Mammary epithelial cell (primary cell): ENCODE measurements at regions not wholly inside any gene's neighbourhood (a gene's known extent, or its start where the extent isn't known, plus 50 kb on each side); places are given as distances from the start of the nearest gene placed in this dataset.

Experiments
- EZH2 ChIP-seq: IDR thresholded peaks from 2 replicates; pipeline ENCODE4 v1.6.1; 2012; ENCODE audit warnings: low read length, inconsistent platforms, borderline replicate concordance
- TF ChIP-seq, protein P1 (sequence below), 2 donors: IDR thresholded peaks in 1 of 2; conservative IDR thresholded peaks in 1 of 2; 2 replicates each; pipeline ENCODE4 v1.5.1; 2011 to 2012; ENCODE audit warnings: inconsistent platforms in 2 of 2, low read length in 2 of 2, mild to moderate bottlenecking in 2 of 2, control low read depth in 1 of 2, low read depth in 1 of 2; ENCODE audit not compliant: insufficient read depth in 1 of 2; ENCODE audit errors: extremely low read depth in 1 of 2

DNA sequence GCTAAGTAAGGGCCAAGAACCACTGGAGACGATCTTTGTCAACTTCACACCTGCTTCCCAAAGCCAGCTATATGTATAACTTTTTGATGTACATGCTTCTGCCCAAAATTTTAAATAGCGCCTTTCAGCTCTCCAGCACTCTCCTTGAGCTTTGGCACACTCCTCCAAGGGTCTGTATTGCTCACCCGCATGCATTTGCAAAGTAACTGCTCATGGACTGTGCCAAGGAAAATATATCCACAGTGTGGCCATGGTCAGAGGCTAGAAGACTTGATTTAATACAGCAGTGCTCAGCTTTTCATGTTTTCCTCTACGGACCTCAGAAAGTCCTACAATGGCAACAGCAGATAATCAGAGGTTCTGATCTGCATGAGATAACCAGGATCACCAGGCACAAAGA lies 550.1 kb downstream of the SOX6 start:
- TF ChIP-seq EZH2: no peak
- TF ChIP-seq, protein P1, sequence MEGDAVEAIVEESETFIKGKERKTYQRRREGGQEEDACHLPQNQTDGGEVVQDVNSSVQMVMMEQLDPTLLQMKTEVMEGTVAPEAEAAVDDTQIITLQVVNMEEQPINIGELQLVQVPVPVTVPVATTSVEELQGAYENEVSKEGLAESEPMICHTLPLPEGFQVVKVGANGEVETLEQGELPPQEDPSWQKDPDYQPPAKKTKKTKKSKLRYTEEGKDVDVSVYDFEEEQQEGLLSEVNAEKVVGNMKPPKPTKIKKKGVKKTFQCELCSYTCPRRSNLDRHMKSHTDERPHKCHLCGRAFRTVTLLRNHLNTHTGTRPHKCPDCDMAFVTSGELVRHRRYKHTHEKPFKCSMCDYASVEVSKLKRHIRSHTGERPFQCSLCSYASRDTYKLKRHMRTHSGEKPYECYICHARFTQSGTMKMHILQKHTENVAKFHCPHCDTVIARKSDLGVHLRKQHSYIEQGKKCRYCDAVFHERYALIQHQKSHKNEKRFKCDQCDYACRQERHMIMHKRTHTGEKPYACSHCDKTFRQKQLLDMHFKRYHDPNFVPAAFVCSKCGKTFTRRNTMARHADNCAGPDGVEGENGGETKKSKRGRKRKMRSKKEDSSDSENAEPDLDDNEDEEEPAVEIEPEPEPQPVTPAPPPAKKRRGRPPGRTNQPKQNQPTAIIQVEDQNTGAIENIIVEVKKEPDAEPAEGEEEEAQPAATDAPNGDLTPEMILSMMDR (conservative IDR thresholded peaks at IDR 0.05 in 1 of 2, IDR thresholded peaks at IDR 0.05 in 1 of 2; ENCODE audit: extremely low read depth in 1 of 2, insufficient read depth in 1 of 2, low read depth in 1 of 2, low read length in 2 of 2): no peak
